ENCODE measurements at regions not wholly inside any gene's neighbourhood (a gene's known extent, or its start where the extent isn't known, plus 50 kb on each side); places are given as distances from the start of the nearest gene placed in this dataset.

DNA sequence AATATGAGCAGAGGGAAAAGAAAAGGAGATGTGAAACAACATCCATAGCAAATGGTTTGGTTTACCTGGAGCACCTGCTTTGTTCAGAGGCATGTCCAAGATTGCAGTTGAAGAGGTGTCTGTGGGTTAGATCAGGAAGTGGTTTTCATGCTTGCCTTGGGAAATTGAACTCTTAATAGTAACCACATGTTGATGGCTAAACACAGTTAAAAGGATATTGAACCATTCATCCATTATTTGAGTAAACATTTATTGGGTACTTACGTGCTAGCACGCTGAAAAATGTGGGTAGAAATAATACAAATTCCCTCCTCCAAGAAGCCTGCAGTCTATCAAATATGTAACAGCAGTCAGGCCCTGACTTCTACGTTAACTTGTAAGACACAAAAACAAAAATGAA, 235.7 kb upstream of the TNC start:
- no peak overlapping the region for H3K4me3 ChIP-seq (ENCODE audit: low read depth, low read length)
- no peak for TF ChIP-seq CTCF (conservative IDR thresholded peaks at IDR 0.05; ENCODE audit: low read depth, low read length)
- no peak for DNase-seq (ENCODE audit: low read depth)

DNA sequence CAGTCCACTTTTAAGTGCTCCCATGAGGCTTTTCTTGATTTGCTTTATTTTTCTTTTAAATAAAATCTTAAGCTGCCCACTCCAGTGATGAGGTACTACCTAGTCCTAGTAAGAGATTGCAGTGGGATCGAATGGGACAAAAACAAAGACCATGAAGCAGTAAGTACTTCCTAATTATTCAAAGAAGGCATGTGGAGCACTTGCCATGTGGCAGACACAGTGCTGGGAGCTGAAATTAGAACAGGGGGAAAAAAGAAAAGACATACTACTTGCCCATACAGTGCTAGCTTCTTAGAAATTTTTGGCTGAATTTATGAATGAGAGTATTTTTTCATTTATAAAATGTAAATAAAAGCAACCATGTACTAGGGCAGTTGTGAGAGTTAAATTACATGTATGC, 239.9 kb upstream of the TNC start:
- DNase-seq (ENCODE audit: low read depth), result no peak
- no peak for TF ChIP-seq CTCF (conservative IDR thresholded peaks at IDR 0.05; ENCODE audit: low read depth, low read length)
- no peak overlapping the region for H3K4me3 ChIP-seq (ENCODE audit: low read depth, low read length)

DNA sequence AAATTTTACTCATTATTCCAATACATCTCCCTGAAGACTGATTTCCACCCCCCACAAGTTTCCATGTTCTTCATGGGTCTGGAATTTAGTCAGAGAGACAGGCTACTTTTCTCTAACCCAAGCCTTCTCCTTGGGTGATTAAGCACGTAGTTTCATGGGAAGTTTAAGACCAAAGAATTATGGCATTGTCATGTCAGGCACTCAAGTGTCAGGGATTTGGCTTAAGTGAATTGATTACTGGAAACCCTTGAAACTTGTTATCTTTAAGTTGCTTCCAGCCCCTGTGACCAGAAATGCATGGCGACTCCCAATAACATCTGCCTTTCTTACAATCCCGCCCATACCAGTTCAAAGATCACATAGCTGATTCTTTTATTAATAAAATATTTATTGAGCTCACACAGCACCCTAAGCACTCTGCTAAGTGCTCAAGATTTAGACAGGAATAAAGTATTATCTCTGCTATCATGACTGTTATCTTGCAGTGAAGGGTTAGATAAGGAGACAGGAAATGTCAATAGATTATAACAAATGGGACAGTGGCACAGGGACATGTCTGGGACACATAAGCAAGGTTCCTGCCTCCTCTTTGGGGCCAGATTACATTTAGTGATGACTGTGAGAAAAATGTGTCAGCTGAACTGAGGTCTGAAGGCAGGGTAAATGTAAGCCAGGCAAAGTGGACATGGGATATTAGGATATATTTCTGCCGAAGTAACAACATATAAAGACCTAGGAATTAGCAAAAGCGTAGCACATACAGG, 241.2 kb upstream of the TNC start:
- H3K4me3 ChIP-seq (ENCODE audit: low read depth, low read length), result no peak overlapping the region
- DNase-seq (ENCODE audit: low read depth), result no peak
- no peak for TF ChIP-seq CTCF (conservative IDR thresholded peaks at IDR 0.05; ENCODE audit: low read depth, low read length)

GRCh38 chr9:115360122-115360521, 242.2 kb upstream of the TNC start:
- TF ChIP-seq CTCF (conservative IDR thresholded peaks at IDR 0.05; ENCODE audit: low read depth, low read length), result no peak
- DNase-seq (ENCODE audit: low read depth), result no peak
- no peak overlapping the region for H3K4me3 ChIP-seq (ENCODE audit: low read depth, low read length)

DNA sequence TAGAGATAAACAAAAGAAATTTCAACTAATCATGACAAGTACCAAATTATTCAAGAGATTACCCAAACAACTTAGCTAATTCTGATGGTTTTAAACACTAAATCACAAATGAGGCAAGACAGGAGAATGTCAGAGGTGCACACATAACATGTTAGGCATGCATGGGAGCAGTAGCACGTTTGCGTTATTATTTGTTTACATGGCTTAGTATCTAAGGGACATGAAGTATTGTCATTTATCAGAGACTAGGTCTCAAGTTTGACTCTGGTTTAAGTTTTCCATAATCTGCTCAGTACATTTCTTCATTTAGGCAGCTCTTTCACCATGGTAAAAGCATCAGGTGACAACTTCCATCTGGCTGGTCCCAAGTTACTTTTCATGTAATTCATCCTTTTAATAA, 244.1 kb upstream of the TNC start:
- no peak for DNase-seq (ENCODE audit: low read depth)
- H3K4me3 ChIP-seq (ENCODE audit: low read depth, low read length), result no peak overlapping the region
- no peak for TF ChIP-seq CTCF (conservative IDR thresholded peaks at IDR 0.05; ENCODE audit: low read depth, low read length)

DNA sequence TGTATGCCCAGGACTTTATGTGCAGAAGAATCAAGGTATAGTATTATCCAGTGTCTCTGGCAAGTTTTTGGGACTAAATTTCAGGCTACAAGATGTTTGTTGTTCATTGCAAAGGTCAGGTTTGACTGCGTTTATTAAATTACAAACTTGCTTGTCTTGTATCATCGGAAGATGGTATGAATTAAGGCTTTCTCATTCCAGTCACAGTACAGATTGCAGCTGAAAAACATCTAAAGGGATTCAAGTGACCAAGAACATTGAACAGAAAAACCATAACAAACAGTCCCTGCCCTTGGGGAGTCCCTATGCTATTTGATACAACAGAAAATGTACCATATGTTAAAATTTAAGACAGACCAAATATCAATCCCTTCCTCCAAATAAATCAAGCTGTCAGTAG, 244.7 kb upstream of the TNC start:
- H3K4me3 ChIP-seq (ENCODE audit: low read depth, low read length), result no peak overlapping the region
- DNase-seq (ENCODE audit: low read depth), result no peak
- no peak for TF ChIP-seq CTCF (conservative IDR thresholded peaks at IDR 0.05; ENCODE audit: low read depth, low read length)

- TF ChIP-seq CTCF (conservative IDR thresholded peaks at IDR 0.05; ENCODE audit: low read depth, low read length), result no peak
Measured at GRCh38 chr9:115364991-115365390, 247.0 kb upstream of the TNC start.

More at GRCh38 chr9:115364991-115365390, 247.0 kb upstream of the TNC start:
- no peak overlapping the region for H3K4me3 ChIP-seq (ENCODE audit: low read depth, low read length)
- no peak for DNase-seq (ENCODE audit: low read depth)

Measured in choroid plexus epithelial cell (primary cell).